Gastrocnemius medialis (tissue), 4 donors: ENCODE measurements at regions not wholly inside any gene's neighbourhood (a gene's known extent, or its start where the extent isn't known, plus 50 kb on each side); places are given as distances from the start of the nearest gene placed in this dataset.

Experiments used
- ATAC-seq, 2 donors: fragments of 150-250 bp; one replicate each; pipeline ENCODE4 v1.9.1; 2016
- DNase-seq, 2 donors: peaks; one replicate each; pipeline ENCODE4 v3.0.0-alpha.2; 2019
- H3K27ac ChIP-seq, 4 donors: fragments of 200-600 bp; sonication (generic); 1 replicate in 1 of 4; 2 replicates in 3 of 4; pipeline ENCODE4 v1.5.1; 2016 to 2018; ENCODE audit warnings: mild to moderate bottlenecking in 2 of 4, moderate library complexity in 1 of 4
- H3K27me3 ChIP-seq, 3 donors: fragments of 200-600 bp; sonication (generic) in 2 of 3; 1 replicate in 1 of 3; 2 replicates in 2 of 3; pipeline versions ENCODE4 v1.5.1 to v1.6.0; 2016 to 2019; ENCODE audit warnings: mild to moderate bottlenecking in 1 of 3, moderate library complexity in 1 of 3
- H3K36me3 ChIP-seq, 2 donors: fragments of 200-600 bp; sonication (generic) in 1 of 2; one replicate each; pipeline ENCODE4 v1.5.1; 2017 to 2018
- H3K4me1 ChIP-seq, 2 donors: fragments of 200-600 bp; sonication (generic) in 1 of 2; one replicate each; pipeline ENCODE4 v1.5.1; 2016 to 2017; ENCODE audit warnings: mild to moderate bottlenecking in 2 of 2
- H3K4me3 ChIP-seq, 4 donors: fragments of 200-600 bp; sonication (generic) in 3 of 4; 1 replicate in 1 of 4; 2 replicates in 3 of 4; pipeline ENCODE4 v1.5.1; 2016 to 2019; ENCODE audit warnings: mild to moderate bottlenecking in 2 of 4
- H3K9me3 ChIP-seq, 3 donors: fragments of 200-600 bp; sonication (generic) in 2 of 3; 1 replicate in 1 of 3; 2 replicates in 2 of 3; pipeline ENCODE4 v1.5.1; 2016 to 2019
- CTCF ChIP-seq, 5 experiments: fragments of 450-650 bp in 3 of 5; fragments of 200-600 bp in 2 of 5; sonication (generic) in 2 of 5; IDR thresholded peaks in 4 of 5; conservative IDR thresholded peaks in 1 of 5; 1 replicate in 4 of 5; 2 replicates in 1 of 5; pipeline ENCODE4 v1.5.1; 2016 to 2019; ENCODE audit warnings: antibody characterized with exemption in 5 of 5, mild to moderate bottlenecking in 3 of 5, moderate library complexity in 3 of 5
- POLR2A ChIP-seq, 2 donors: fragments of 450-650 bp; IDR thresholded peaks; one replicate each; pipeline ENCODE4 v1.6.1; 2017; ENCODE audit warnings: antibody characterized with exemption in 2 of 2, mild to moderate bottlenecking in 2 of 2, moderate library complexity in 2 of 2
- in situ Hi-C, 4 donors: fragments of 200-750 bp; cut with MboI; loops; one replicate each; pipeline versions ENCODE4 v1.15.0 to v1.8.0; 2017; ENCODE audit warnings: low sequenced_read_pairs in 4 of 4
- intact Hi-C: fragments of 100-400 bp; cut with DNase I; formaldehyde crosslinking; loops from one replicate; pipeline ENCODE4 v1.15.1; 2023; ENCODE audit warnings: low total_unique reads

GRCh38 chr15:77795446-77795845 is 162.7 kb upstream of the LINGO1 start:
- DNase-seq, result no peak
- Histone ChIP-seq H3K36me3 (no peaks in the 10 kb centered on the region), H3K27ac (no peak overlapping the region), H3K4me3 (no peak overlapping the region), H3K27me3 (no peaks in the 10 kb centered on the region), H3K9me3 (no peaks in the 10 kb centered on the region), H3K4me1 (no peaks in the 10 kb centered on the region)
- intact Hi-C loops, result no loop called here
- no peak for TF ChIP-seq CTCF (IDR thresholded peaks at IDR 0.05 in 4 of 5, conservative IDR thresholded peaks at IDR 0.05 in 1 of 5)
- in situ Hi-C loops, result no loop called here
- no peak for ATAC-seq

- in situ Hi-C loops, result no loop called here
- TF ChIP-seq POLR2A (IDR thresholded peaks at IDR 0.05), result no peak
- intact Hi-C loops, result no loop called here
Measured at GRCh38 chr15:77791941-77792340, 159.2 kb upstream of the LINGO1 start.

GRCh38 chr15:77790481-77790880 is 157.8 kb upstream of the LINGO1 start:
- Histone ChIP-seq H3K9me3 (no peaks in the 10 kb centered on the region), H3K36me3 (no peaks in the 10 kb centered on the region), H3K4me1 (no peaks in the 10 kb centered on the region), H3K4me3 (no peak overlapping the region), H3K27ac (no peak overlapping the region), H3K27me3 (no peaks in the 10 kb centered on the region)
- in situ Hi-C loops (no loop called here), intact Hi-C loops (no loop called here)
- no peak for TF ChIP-seq CTCF (IDR thresholded peaks at IDR 0.05 in 4 of 5, conservative IDR thresholded peaks at IDR 0.05 in 1 of 5)
- no peak for TF ChIP-seq POLR2A (IDR thresholded peaks at IDR 0.05)
- DNase-seq (no peak), ATAC-seq (no peak)

More at GRCh38 chr15:77791941-77792340, 159.2 kb upstream of the LINGO1 start:
- H3K36me3 ChIP-seq, result no peaks in the 10 kb centered on the region
- H3K4me1 ChIP-seq, result no peaks in the 10 kb centered on the region
- ATAC-seq (no peak), DNase-seq (no peak)
- H3K9me3 ChIP-seq, result no peaks in the 10 kb centered on the region
- H3K27me3 ChIP-seq, result no peaks in the 10 kb centered on the region
- no peak overlapping the region for H3K4me3 ChIP-seq
- H3K27ac ChIP-seq, result no peak overlapping the region

- no peak for TF ChIP-seq POLR2A (IDR thresholded peaks at IDR 0.05)
- no peak for TF ChIP-seq CTCF (IDR thresholded peaks at IDR 0.05 in 4 of 5, conservative IDR thresholded peaks at IDR 0.05 in 1 of 5)
- ATAC-seq (no peak), DNase-seq (no peak)
- Histone ChIP-seq H3K36me3 (no peaks in the 10 kb centered on the region), H3K9me3 (no peaks in the 10 kb centered on the region), H3K27ac (no peak overlapping the region), H3K4me1 (no peaks in the 10 kb centered on the region), H3K27me3 (no peaks in the 10 kb centered on the region), H3K4me3 (no peak overlapping the region)
- in situ Hi-C loops (no loop called here), intact Hi-C loops (no loop called here)
Measured at GRCh38 chr15:77786956-77787355, 154.2 kb upstream of the LINGO1 start.

- TF ChIP-seq POLR2A (IDR thresholded peaks at IDR 0.05), result no peak
- TF ChIP-seq CTCF (IDR thresholded peaks at IDR 0.05 in 4 of 5, conservative IDR thresholded peaks at IDR 0.05 in 1 of 5), result no peak
- Histone ChIP-seq H3K27me3 (no peaks in the 10 kb centered on the region), H3K36me3 (no peaks in the 10 kb centered on the region), H3K9me3 (no peaks in the 10 kb centered on the region), H3K4me3 (no peak overlapping the region), H3K4me1 (no peaks in the 10 kb centered on the region), H3K27ac (no peak overlapping the region)
- DNase-seq (no peak), ATAC-seq (no peak)
- in situ Hi-C loops (no loop called here), intact Hi-C loops (no loop called here)
Measured at GRCh38 chr15:77786181-77786890, 153.6 kb upstream of the LINGO1 start.
